A549 (cell line): ENCODE measurements at regions not wholly inside any gene's neighbourhood (a gene's known extent, or its start where the extent isn't known, plus 50 kb on each side); places are given as distances from the start of the nearest gene placed in this dataset.

ENCODE experiments used
- ATAC-seq, 2 experiments: fragments of 200-7000 bp in 1 of 2; fragments of >200 bp in 1 of 2; cut with Nextera tagmentation in 1 of 2; cut with Tn5 transposase in 1 of 2; 3 replicates each; pipeline versions ENCODE4 v1.8.0 to v1.9.1; 2018 to 2020; ENCODE audit warnings: mild to moderate bottlenecking in 1 of 2, moderate library complexity in 1 of 2
- CTCF ChIA-PET: fragments of 300-600 bp; sonication (Branson Sonifier 250); formaldehyde crosslinking; extraction: SDS; loops from one replicate; lab custom pipeline; 2021; ENCODE audit warnings: antibody characterized with exemption, inconsistent platforms; lab: Yijun Ruan, JAX
- POLR2A ChIA-PET: fragments of 350-600 bp; formaldehyde crosslinking; extraction: SDS; loops from one replicate; lab custom pipeline; 2021; ENCODE audit warnings: antibody characterized with exemption, inconsistent platforms; lab: Yijun Ruan, JAX
- DNase-seq, 2 experiments: peaks; one replicate each; pipeline versions ENCODE4 v3.0.0 to v3.0.0-alpha.2; 2011 to 2016; ENCODE audit warnings: low read depth in 1 of 2, low spot score in 1 of 2
- FAIRE-seq: peaks from 2 replicates; lab custom pipeline; 2011; peaks lifted over from hg19 to GRCh38; lab: Jason Lieb, UNC
- H3K27ac ChIP-seq, 2 experiments: fragments of >200 bp; sonication (Bioruptor Twin); formaldehyde crosslinking; 3 replicates each; pipeline ENCODE4 v1.5.1; 2016 to 2017
- H3K4me1 ChIP-seq: fragments of >200 bp; sonication (Bioruptor Twin); formaldehyde crosslinking; 3 replicates; pipeline ENCODE4 v1.6.1; 2016
- H3K4me2 ChIP-seq: fragments of >200 bp; sonication (Bioruptor Twin); formaldehyde crosslinking; 3 replicates; pipeline ENCODE4 v1.6.1; 2016
- H3K4me3 ChIP-seq: fragments of >200 bp; sonication (Bioruptor Twin); formaldehyde crosslinking; 3 replicates; pipeline ENCODE4 v1.5.1; 2016
- H3K9me3 ChIP-seq: fragments of >200 bp; sonication (Bioruptor Twin); formaldehyde crosslinking; 3 replicates; pipeline ENCODE4 v1.6.1; 2016
- CBX8 ChIP-seq: fragments of 200-600 bp; sonication (generic); IDR thresholded peaks from 2 replicates; pipeline ENCODE4 v1.6.1; 2016
- CEBPB ChIP-seq, 2 experiments: fragments of >200 bp in 1 of 2; sonication (Bioruptor Twin) in 1 of 2; formaldehyde crosslinking in 1 of 2; IDR thresholded peaks; 2 replicates each; pipeline ENCODE4 v1.6.1; 2012 to 2016
- EHMT2 ChIP-seq: fragments of 200-600 bp; sonication (generic); IDR thresholded peaks from 2 replicates; pipeline ENCODE4 v1.6.1; 2016; ENCODE audit warnings: antibody characterized with exemption, low read depth, mild to moderate bottlenecking, moderate library complexity
- EP300 ChIP-seq, 2 experiments: fragments of >200 bp; sonication (Bioruptor Twin); formaldehyde crosslinking; IDR thresholded peaks; 2 replicates in 1 of 2; 3 replicates in 1 of 2; pipeline ENCODE4 v1.6.1; 2016 to 2017
- FOXS1 ChIP-seq: fragments of 250-450 bp; sonication (Bioruptor Pico); IDR thresholded peaks from 2 replicates; pipeline ENCODE4 v1.5.0; 2020; ENCODE audit warnings: mild to moderate bottlenecking, moderate library complexity
- GATA3 ChIP-seq: IDR thresholded peaks from 2 replicates; pipeline ENCODE4 v1.6.1; 2012; ENCODE audit warnings: borderline replicate concordance
- HDAC2 ChIP-seq: fragments of 200-600 bp; sonication (generic); IDR thresholded peaks from 2 replicates; pipeline ENCODE4 v1.6.1; 2016
- HOXB13 ChIP-seq: fragments of 250-450 bp; sonication (Bioruptor Pico); IDR thresholded peaks from 2 replicates; pipeline ENCODE4 v1.5.0; 2020; ENCODE audit warnings: low read depth, mild to moderate bottlenecking, moderate library complexity
- JUN ChIP-seq, 2 experiments: fragments of >200 bp; sonication (Bioruptor Twin); formaldehyde crosslinking; IDR thresholded peaks; 2 replicates in 1 of 2; 3 replicates in 1 of 2; pipeline ENCODE4 v1.6.1; 2016 to 2017
- JUNB ChIP-seq: fragments of >200 bp; sonication (Bioruptor Twin); formaldehyde crosslinking; IDR thresholded peaks from 2 replicates; pipeline ENCODE4 v1.6.1; 2016
- MAFK ChIP-seq: fragments of 450-650 bp; IDR thresholded peaks from 2 replicates; pipeline ENCODE4 v1.6.1; 2014; ENCODE audit not compliant: partially characterized antibody
- NFE2L2 ChIP-seq: fragments of 150-350 bp; conservative IDR thresholded peaks from 2 replicates; pipeline ENCODE4 v1.6.1; 2014; ENCODE audit warnings: low read length
- NPAS2 ChIP-seq: fragments of 250-450 bp; sonication (Bioruptor Pico); IDR thresholded peaks from 2 replicates; pipeline ENCODE4 v1.8.0; 2022; ENCODE audit warnings: mild to moderate bottlenecking, moderate library complexity, borderline replicate concordance
- NR3C1 ChIP-seq: fragments of >200 bp; sonication (Bioruptor Twin); formaldehyde crosslinking; IDR thresholded peaks from 3 replicates; pipeline ENCODE4 v1.6.1; 2017
- POLR2A ChIP-seq: IDR thresholded peaks from 2 replicates; pipeline ENCODE4 v1.6.1; 2012; ENCODE audit warnings: mild to moderate bottlenecking, low read length
- POLR2AphosphoS2 ChIP-seq: conservative IDR thresholded peaks from 2 replicates; pipeline ENCODE4 v1.6.1; 2012; ENCODE audit warnings: low read length, improper control_type of control experiment, inconsistent platforms
- RNF2 ChIP-seq: fragments of 200-600 bp; sonication (generic); IDR thresholded peaks from 2 replicates; pipeline ENCODE4 v1.6.1; 2016; ENCODE audit warnings: low read depth, mild to moderate bottlenecking, antibody characterized with exemption, moderate library complexity, borderline replicate concordance
- WGBS: methylation state at CpG from one replicate; pipeline ENCODE4 v1.1.6; 2017; ENCODE audit errors: missing lambda C conversion rate; 5-methylcytosine and 5-hydroxymethylcytosine counted together
- TF ChIP-seq, protein P1 (sequence below): fragments of 250-450 bp; sonication (Bioruptor Pico); IDR thresholded peaks from 2 replicates; pipeline ENCODE4 v1.5.0; 2020; ENCODE audit warnings: low read depth, mild to moderate bottlenecking, moderate library complexity
- TF ChIP-seq, protein P2 (sequence below): fragments of 200-600 bp; sonication (generic); IDR thresholded peaks from 2 replicates; pipeline ENCODE4 v1.6.1; 2016; ENCODE audit warnings: antibody characterized with exemption, mild to moderate bottlenecking, moderate library complexity
- TF ChIP-seq, protein P3 (sequence below): fragments of 150-350 bp; IDR thresholded peaks from 2 replicates; pipeline ENCODE4 v1.6.1; 2014; ENCODE audit warnings: low read depth, mild to moderate bottlenecking, low read length
- TF ChIP-seq, protein P4 (sequence below): fragments of >200 bp; sonication (Bioruptor Twin); formaldehyde crosslinking; IDR thresholded peaks from 3 replicates; pipeline ENCODE4 v1.5.1; 2016

DNA sequence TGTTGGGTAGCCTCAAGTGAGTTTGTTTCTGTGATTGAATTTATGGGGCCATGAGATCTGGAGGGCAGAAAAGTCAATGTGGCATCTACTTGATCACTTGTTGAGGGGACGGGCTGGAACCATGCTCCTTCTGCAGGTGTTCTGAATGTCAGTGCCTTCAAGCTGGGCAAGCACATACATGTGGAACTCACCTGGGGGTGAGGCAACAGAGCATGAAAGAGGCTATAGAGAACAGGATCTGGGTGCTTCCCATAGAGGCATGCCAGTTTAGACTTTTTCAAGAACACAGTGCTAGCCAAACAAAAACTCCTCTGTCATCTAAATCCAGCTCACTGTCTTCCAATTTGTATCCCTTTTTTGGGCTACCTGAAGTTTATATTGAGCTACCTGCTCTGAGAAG lies 77.8 kb upstream of the SLC35B3 start:
- Histone ChIP-seq H3K9me3 (no peaks in the 10 kb centered on the region), H3K4me3 (no peak overlapping the region), H3K4me2 (no peak overlapping the region), H3K4me1 (no peaks in the 10 kb centered on the region), H3K27ac (no peak overlapping the region)
- ChIA-PET POLR2A (no interaction called here), CTCF (interaction anchor here (1.5 kb wide), 1 partner anchor 14 kb away, joined by 8 read pairs; no protein-coding TSS in a partner anchor)
- FAIRE-seq: no peak
- ATAC-seq: no peak
- WGBS: 0% methylated on average over 1 of the region's 1 CpG
- DNase-seq: no peak
- TF ChIP-seq GATA3 (no peak), MAFK (no peak), EHMT2 (no peak)
- TF ChIP-seq, protein P1, sequence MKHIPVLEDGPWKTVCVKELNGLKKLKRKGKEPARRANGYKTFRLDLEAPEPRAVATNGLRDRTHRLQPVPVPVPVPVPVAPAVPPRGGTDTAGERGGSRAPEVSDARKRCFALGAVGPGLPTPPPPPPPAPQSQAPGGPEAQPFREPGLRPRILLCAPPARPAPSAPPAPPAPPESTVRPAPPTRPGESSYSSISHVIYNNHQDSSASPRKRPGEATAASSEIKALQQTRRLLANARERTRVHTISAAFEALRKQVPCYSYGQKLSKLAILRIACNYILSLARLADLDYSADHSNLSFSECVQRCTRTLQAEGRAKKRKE (CRISPR knock-in tag): no peak

DNA sequence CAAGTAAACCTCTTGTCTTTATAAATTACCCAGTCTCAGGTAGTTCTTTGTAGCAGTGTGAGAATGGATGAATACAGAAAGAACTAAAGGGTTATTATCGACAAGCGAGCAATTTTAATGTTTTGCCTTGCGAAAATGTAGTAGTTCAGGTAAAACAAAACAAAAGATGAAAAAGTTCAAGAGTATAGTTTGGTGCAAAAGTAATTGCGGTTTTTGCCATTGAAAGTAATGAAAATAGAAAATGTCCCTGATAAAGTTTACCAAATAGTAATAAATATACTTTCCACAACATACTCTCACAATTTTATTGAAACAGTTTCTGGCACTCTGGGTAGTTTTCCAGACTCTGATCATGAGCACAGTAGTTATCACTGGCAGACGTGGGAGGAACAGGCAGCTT lies 71.9 kb upstream of the SLC35B3 start:
- TF ChIP-seq, protein P2, sequence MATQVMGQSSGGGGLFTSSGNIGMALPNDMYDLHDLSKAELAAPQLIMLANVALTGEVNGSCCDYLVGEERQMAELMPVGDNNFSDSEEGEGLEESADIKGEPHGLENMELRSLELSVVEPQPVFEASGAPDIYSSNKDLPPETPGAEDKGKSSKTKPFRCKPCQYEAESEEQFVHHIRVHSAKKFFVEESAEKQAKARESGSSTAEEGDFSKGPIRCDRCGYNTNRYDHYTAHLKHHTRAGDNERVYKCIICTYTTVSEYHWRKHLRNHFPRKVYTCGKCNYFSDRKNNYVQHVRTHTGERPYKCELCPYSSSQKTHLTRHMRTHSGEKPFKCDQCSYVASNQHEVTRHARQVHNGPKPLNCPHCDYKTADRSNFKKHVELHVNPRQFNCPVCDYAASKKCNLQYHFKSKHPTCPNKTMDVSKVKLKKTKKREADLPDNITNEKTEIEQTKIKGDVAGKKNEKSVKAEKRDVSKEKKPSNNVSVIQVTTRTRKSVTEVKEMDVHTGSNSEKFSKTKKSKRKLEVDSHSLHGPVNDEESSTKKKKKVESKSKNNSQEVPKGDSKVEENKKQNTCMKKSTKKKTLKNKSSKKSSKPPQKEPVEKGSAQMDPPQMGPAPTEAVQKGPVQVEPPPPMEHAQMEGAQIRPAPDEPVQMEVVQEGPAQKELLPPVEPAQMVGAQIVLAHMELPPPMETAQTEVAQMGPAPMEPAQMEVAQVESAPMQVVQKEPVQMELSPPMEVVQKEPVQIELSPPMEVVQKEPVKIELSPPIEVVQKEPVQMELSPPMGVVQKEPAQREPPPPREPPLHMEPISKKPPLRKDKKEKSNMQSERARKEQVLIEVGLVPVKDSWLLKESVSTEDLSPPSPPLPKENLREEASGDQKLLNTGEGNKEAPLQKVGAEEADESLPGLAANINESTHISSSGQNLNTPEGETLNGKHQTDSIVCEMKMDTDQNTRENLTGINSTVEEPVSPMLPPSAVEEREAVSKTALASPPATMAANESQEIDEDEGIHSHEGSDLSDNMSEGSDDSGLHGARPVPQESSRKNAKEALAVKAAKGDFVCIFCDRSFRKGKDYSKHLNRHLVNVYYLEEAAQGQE: no peak
- TF ChIP-seq NFE2L2: no peak
- TF ChIP-seq, protein P1 (CRISPR knock-in tag): no peak
- no peak for TF ChIP-seq GATA3
- no peak for TF ChIP-seq FOXS1 (CRISPR knock-in tag)
- TF ChIP-seq JUN (IDR thresholded peaks at IDR 0.05): no peak
- TF ChIP-seq, protein P3, sequence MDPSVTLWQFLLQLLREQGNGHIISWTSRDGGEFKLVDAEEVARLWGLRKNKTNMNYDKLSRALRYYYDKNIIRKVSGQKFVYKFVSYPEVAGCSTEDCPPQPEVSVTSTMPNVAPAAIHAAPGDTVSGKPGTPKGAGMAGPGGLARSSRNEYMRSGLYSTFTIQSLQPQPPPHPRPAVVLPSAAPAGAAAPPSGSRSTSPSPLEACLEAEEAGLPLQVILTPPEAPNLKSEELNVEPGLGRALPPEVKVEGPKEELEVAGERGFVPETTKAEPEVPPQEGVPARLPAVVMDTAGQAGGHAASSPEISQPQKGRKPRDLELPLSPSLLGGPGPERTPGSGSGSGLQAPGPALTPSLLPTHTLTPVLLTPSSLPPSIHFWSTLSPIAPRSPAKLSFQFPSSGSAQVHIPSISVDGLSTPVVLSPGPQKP: no peak
- no peak for TF ChIP-seq RNF2
- no peak for TF ChIP-seq JUNB
- no peak for TF ChIP-seq HDAC2
- TF ChIP-seq POLR2AphosphoS2: no peak
- no peak for TF ChIP-seq POLR2A
- TF ChIP-seq NR3C1: no peak
- no peak for TF ChIP-seq EHMT2
- no peak for TF ChIP-seq EP300 (IDR thresholded peaks at IDR 0.05)
- no peaks in the 10 kb centered on the region for H3K9me3 ChIP-seq
- no peak for DNase-seq
- no peak for FAIRE-seq
- WGBS: 14% methylated on average over 5 of the region's 5 CpGs
- POLR2A ChIA-PET: no interaction called here
- ATAC-seq: no peak
- H3K4me3 ChIP-seq: no peak overlapping the region
- no peak overlapping the region for H3K27ac ChIP-seq
- CTCF ChIA-PET: interaction anchor here (1.4 kb wide), 1 partner anchor 8 kb away, joined by 4 read pairs; no protein-coding TSS in a partner anchor
- H3K4me2 ChIP-seq: no peak overlapping the region
- H3K4me1 ChIP-seq: no peaks in the 10 kb centered on the region

DNA sequence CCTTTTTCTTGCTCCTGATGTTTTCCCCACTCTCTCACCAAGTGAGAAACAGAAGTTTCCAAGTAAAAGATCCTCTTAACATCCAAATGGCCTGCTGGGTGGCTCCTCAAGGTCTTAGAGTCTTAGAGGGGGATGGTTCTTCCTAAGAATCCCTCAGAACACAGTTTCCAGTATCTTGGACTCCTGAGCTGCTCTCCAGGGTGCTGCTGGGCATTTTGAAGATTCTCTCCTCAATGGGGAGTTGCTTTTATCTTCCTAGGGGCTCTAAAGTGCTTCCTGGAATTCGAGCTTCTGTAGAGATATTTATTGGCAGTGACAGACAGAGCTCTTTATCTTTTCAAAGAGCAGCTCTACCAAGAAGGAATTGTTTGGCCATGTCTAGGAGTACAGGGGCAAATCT lies 70.8 kb upstream of the SLC35B3 start:
- H3K9me3 ChIP-seq: no peaks in the 10 kb centered on the region
- 0% methylated on average over 1 of the region's 1 CpG for WGBS
- ChIA-PET POLR2A (no interaction called here), CTCF (interaction anchor here (0.9 kb wide), 1 partner anchor 9 kb away, joined by 3 read pairs; no protein-coding TSS in a partner anchor)
- ATAC-seq: no peak
- H3K4me3 ChIP-seq: no peak overlapping the region
- no peak overlapping the region for H3K4me2 ChIP-seq
- no peaks in the 10 kb centered on the region for H3K4me1 ChIP-seq
- no peak for FAIRE-seq
- no peak for TF ChIP-seq CEBPB (IDR thresholded peaks at IDR 0.05)
- TF ChIP-seq POLR2AphosphoS2: no peak
- TF ChIP-seq JUNB: no peak
- no peak for TF ChIP-seq HOXB13 (CRISPR knock-in tag)
- no peak for TF ChIP-seq CBX8
- no peak for TF ChIP-seq NPAS2 (CRISPR knock-in tag)
- TF ChIP-seq POLR2A: no peak
- TF ChIP-seq, protein P4, sequence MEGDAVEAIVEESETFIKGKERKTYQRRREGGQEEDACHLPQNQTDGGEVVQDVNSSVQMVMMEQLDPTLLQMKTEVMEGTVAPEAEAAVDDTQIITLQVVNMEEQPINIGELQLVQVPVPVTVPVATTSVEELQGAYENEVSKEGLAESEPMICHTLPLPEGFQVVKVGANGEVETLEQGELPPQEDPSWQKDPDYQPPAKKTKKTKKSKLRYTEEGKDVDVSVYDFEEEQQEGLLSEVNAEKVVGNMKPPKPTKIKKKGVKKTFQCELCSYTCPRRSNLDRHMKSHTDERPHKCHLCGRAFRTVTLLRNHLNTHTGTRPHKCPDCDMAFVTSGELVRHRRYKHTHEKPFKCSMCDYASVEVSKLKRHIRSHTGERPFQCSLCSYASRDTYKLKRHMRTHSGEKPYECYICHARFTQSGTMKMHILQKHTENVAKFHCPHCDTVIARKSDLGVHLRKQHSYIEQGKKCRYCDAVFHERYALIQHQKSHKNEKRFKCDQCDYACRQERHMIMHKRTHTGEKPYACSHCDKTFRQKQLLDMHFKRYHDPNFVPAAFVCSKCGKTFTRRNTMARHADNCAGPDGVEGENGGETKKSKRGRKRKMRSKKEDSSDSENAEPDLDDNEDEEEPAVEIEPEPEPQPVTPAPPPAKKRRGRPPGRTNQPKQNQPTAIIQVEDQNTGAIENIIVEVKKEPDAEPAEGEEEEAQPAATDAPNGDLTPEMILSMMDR: no peak
- TF ChIP-seq, protein P2: peak; percentile 66; the same call in 1 of the 2 replicates
- DNase-seq: no peak
- no peak overlapping the region for H3K27ac ChIP-seq
